HG02981 (cell line): ENCODE measurements at regions not wholly inside any gene's neighbourhood (a gene's known extent, or its start where the extent isn't known, plus 50 kb on each side); places are given as distances from the start of the nearest gene placed in this dataset.

Experiments used
- ATAC-seq: cut with Tn5 transposase; IDR thresholded peaks from one replicate; pipeline ENCODE4 v1.9.1; 2021; ENCODE audit warnings: mild to moderate bottlenecking, moderate library complexity; ENCODE audit not compliant: unreplicated experiment

DNA sequence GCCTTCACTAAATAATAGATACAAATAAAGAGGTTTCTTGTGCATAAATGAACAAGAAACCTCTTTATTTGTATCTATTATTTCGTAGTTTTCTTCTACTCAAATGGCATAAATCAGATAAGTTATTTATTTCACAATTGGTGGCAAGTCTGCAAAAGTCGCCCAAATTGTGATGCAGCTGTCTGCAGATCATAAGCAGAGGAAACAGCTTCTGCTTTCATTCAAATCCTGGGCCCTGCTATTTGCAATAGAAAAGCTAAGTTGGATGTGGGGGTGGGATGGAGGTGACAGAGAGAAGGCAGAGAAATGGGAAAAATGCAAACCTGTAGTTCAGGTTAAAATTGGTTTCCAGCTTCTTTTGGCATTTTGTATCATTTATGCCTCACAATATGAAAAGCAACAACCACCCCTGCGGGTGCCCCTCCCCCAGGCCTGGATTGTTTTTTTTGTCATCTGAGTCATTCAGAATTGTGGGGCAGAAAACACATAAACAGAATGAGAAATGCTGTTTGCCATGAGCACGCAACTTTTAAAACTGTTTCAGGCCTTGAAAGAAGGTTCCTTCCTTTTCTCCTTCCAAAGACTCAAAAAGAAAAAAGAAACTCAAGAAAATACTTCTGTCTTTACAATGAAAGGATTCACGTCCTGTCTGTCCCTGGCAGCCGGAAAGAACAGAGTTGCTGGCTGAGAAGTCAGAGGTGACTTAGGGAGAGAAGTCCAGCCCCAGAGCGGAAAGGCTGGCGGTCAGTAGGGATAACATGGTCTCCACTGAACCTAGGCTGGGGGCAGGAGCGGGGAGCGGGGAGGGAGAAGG, 132.9 kb downstream of the BAMBI start:
- ATAC-seq: no peak

DNA sequence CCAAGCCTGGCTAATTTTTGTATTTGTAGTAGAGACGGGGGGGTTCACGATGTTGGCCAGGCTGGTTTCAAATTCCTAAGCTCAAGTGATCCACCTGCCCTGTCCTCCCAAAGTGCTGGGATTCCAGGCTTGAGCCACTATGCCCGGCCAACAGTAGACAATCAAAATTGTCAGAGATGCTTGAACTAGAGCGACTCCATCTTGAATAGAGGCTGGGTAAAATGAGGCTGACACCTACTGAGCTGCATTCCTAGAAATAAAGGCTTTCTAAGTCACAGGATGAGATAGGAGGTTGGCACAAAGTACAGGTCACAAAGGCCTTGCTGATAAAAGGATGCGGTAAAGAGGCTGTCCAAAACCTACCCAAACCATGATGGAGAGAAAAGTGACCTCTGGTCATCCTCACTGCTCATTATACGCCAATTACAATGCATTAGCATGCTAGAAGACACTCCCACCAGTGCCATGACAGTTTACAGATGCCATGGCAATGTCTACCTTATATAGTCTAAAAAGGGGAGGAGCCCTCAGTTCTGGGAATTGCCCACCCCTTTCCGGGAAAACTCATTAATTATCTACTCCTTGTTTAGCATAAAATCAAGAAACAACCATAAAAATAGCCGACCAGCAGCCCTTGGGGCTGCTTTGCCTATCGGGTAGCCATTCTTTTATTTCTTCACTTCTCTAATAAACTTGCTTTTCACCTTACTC, 134.5 kb downstream of the BAMBI start:
- ATAC-seq: no peak

DNA sequence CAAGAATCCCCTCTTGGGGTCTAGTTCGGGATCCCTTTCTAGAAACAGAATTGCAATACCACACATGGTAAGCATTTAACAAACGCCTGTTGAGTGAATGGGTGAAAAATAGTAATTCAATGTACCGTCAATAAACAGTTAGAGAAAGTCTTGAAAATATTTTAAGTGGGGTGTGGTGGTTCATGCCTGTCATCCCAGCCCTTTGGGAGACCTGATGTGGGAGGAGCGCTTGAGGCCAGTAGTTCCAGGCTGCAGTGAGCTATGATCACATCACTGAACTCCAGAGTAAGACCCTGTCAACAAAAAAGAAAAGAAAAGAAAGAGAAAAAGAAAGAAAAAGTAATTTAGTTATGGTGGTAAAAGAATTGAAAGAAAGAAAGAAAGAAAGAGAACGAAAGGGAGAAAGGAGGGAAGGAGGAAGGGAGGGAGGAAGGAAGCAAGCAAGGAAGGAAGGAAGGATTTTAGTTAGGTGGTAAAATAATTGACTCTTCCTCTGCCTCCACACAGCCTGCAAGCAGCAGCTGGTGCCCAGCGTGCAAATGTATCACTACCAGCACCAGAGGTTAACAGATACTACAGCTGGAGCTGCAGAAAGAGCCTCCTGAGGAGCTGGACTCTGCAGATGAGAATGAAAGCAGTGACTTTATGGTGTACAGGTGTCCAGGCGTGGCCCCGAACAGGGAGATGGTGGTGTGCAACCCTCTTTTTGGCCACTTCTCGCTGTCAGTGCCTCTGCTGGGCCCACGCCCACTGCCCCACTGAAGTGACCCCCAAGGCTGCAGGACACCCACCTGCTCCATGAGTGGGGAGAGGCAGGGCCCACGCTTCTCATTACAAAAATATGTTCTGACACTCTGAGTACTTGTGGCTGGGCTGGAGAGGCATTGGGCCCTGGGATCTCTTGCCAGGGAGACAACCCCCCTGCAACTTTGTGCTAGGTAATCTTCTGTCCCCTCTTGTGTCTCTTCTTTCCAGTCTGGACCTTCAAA, 135.4 kb downstream of the BAMBI start:
- ATAC-seq: no peak

DNA sequence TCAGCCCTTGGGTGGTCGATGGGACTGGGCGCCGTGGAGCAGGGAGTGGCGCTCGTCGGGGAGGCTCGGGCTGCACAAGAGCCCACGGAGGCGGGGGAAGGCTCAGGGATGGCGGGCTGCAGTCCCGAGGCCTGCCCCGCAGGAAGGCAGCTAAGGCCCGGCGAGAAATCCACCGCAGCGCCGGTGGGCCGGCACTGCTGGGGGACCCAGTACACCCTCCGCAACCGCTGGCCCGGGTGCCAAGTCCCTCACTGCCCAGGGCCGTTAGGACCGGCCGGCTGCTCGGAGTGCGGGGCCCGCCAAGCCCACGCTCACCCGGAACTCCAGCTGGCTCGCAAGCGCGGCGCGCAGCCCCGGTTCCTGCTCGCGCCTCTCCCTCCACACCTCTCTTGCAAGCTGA, 138.4 kb downstream of the BAMBI start:
- no peak for ATAC-seq

DNA sequence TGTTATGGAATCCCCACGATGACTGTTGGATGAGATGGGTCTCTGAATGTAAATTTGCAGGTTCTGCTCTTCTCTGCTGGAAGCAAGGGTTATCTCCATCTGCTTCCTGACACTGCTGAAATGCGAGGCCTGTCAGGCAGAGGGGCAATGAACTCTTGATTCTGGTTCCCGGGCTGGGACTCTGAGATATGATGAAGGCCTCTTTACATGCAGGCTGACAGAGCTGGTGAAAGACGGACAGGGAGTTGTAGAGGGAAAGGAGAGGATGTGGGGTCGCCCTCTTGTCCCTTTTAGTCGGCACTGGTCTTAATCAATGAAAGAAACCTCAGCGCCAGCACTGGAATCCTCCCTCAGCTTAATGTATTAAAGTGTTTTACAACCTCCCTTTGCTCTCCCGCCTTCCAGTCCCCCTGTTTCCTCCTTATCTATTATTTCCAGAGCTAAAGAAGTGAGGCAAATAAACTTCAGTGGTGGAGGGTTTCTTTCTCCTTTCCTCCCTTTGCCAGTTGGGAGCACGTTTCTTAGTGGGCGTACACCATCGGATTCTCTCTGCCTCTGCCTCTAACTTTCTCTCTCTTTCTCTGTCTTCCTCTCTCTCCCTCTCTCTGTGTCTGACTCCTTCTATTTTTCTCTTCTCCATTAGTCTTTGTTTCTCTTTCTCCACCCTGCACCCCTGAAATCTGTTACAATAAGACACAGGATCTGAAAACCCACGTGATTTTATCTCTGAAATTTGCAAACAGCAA, 145.6 kb downstream of the BAMBI start:
- ATAC-seq: no peak

DNA sequence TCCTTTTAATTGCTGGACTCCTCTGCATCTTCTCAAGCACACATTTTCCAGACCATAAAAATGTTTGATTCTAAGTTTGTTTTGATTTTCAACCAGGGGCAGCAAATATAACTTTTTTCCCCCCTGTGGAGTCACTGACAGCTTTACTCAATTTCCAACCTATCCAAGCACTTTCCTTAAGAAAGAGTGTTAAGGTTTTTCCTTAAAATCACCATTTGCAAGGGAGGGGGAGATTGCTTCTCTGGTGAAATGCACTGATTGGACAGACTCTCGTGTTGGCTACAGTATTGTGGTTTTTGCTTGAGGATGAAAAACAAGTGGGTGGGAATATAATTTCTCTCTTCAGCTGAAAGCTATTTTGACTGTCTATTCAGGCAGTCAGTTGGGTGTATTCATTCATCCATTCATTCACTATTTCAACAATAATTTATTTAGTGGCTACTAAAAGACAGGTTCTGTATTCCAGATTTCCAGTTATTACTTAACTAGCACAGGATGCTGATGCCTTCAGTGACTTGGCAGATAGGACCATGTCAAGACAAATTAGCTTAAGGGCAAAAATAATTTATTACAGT, 146.3 kb downstream of the BAMBI start:
- no peak for ATAC-seq

DNA sequence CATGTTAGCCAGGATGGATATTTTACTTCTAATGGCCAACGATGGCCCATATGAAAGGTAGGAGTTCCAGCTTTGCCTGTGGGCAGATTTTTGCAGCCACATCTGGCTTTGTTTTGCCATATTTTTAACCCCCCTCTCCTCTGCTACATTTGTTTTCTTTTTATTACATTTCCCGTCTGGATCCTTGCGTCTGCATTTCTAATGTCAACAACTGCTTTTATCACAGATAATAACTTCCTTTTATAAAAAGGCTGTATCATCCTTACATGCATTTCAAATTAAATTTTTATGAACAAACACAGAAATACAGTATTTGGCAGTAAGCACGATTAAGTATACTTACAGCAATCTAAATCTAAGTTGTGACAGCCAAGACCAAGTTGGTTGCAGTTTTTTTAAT, 156.0 kb downstream of the BAMBI start:
- ATAC-seq: no peak

DNA sequence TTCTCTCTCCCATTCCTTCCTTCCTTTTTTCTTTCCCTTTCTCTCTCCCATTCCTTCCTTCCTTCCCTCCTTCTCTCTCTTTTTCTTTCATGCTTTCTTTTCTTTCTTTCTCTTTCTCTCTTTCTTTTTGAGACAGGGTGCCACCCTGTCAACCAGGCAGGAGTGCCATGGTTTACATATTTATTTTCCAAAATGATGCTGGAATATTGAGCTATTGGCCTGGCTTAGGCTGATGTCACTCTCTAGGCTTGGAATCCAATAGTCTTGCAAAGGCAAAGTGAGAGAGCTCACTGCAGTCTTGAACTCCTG, 159.1 kb downstream of the BAMBI start:
- no peak for ATAC-seq

DNA sequence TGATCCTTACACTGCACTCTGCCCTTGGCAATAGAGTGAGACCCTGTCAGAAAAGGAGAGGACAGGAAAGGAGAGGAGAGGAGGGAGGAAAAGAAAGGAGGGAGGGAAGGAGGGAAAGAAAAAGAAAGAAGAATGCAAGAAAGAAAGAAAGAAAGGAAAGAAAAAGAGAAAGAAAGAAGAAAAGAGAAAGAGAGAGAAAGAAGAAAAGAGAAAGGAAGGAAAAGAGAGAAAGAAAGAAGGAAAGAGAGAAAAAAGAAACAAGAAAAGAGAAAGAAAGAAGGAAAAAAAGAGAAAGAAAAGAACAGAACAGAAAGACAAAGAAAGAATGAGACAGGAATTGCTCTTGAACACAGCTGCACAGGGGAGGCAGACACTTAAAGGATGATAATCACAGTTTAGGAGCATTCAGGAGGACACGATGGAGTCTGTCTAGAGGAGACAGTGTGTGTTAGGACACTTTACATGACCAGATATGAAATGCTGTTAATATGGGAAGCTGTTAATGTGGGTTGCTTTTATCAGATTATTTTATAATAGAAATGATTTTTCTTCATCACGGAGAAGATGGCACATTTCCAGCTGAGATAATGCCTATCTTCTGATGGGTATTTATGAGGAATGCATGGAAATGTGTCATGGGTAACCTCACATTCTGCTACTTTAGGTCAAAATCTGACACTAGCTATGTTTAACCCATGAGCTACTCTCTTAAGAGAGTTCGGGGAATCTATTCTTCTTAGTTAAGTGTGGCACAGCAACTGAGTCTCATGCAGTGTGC, 160.5 kb downstream of the BAMBI start:
- ATAC-seq: no peak

DNA sequence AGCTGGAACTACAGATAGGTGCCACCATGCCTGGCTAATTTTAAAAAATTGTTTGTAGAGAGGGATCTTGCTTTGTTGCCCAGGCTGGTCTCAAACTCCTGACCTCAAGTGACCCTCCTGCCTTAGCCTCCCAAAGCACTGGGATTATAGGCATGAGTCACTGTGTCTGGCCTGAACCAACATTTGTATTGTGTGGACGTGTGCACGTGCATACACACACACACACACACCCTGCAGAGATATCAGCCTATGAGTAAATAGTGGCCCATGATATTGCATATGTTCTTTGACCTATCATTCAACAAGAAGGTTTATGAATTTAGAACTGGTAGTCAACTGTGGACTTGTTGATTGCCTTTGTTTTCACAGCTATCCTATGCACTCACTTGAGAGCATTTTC, 161.6 kb downstream of the BAMBI start:
- ATAC-seq: no peak

DNA sequence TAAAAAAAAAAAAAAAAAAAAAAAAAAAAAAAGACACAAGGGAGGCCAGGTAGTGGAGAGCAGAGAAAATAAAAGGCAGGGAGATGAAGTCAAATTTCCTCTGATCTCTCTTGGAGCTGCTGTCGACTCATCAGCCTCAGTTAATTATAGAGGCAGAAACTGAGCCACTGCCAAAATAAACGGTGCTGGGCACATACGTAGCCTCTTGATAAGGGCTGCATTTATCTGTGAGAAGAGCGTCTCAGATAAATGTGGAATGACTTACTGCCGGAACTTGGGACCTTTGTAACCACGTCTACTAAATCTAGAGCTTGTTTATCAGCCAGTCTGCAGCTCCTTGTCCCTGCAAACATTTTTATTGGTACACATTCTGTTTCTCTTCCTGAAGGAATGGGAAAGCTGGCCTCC, 162.3 kb downstream of the BAMBI start:
- ATAC-seq: no peak

DNA sequence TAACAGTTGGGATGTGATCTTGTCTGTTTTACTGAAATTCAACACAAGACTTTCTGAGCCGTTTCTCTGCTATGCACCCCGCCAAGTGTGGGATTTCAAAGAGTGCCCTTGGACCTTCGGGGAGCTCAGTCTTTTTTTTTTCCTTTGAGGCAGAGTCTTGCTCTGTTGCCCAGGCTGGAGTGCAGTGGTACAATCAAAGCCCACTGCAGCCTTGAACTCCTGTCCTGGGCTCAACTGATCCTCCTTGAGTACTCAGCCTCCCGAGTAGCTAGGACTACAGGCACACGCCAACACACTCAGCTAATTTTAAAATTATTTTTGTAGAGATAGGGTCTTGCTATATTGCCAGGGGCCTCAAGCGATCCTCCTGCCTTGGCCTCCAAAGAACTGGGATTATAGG, 162.9 kb downstream of the BAMBI start:
- ATAC-seq: no peak

DNA sequence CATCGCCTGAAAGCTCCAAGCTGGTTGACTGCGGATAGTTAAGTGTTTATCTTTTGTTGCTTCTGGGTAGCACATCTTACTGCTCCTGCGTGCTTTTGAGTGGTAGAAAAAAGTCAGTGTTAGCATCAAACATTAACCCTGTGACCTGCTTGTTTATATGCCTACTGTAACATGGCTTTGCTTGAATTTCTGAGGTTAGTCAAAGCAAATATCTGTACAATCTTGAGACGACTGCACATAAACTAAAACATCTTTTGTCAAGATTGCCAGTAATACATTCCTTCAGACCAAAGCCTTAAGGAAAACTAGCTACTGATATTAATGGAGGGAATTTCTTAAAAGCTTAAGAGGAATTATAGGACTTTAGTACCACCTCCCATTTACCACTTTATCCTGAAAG, 163.7 kb downstream of the BAMBI start:
- no peak for ATAC-seq

DNA sequence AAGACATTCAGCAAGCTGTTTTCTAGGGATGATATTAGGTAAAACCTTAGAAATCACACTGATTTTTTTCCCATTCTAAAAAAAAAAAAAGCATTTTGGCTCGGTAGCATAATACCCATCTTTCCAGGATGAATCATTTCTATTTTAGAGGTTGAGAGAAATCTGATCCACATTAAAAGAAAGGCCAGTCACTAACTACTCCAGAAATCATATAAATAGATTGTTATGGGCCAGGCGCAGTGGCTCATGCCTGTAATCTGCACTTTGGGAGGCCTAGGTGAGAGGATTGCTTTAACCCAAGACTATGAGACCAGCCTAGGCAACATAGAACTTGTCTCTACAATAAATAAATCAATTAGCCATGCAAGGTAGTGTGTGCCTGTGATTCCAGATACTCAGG, 164.3 kb downstream of the BAMBI start:
- no peak for ATAC-seq

DNA sequence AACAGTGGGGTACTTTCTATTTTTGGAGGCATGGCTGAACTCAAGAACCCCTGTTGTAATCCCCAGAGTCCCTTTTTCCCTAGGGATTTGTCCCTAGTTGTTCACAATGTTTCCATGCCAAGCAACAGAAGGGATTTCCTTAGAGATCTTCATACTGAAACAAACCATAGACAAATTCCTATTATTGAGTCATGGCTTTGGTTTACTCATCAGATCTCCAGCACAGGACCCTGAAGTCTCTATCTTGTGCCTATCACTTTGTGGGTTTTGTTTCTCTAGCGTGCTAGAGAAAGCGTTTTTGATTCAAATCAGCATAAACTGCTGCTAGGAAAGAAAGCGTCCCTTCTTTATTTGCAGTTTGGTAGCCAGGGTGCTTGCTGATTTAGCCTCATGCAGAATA, 165.0 kb downstream of the BAMBI start:
- ATAC-seq: no peak

DNA sequence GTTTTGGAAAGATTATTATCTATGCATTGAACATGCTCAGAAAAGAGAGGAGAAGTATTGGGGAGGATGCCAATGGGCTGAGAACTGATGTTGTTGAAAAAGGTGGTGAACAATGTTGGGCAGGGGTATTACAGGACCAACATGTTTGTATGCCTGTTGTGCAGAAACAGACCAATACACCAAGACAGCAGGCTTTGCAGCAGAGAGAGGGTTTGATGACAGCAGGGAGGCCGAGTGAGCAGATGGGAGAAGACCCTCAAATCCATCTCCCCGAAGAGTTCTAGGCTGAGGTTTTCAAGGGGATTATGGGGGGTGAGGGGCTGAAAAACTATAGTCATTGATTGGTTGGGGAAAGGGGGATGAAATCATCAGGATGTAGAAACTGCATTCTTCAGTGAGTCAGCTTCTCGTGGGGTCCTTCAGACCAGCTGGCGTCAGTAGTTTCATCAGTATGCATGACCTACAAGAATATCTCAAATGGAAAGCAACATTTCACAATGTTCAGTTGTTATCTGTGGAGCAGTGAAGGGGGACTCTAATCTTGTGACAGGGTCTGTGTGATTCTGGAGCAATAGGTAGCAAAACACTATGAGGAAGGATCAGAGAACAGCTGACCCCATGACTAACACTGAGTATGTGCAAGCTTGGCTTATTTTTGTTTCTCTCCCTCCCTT, 167.8 kb downstream of the BAMBI start:
- ATAC-seq: no peak

DNA sequence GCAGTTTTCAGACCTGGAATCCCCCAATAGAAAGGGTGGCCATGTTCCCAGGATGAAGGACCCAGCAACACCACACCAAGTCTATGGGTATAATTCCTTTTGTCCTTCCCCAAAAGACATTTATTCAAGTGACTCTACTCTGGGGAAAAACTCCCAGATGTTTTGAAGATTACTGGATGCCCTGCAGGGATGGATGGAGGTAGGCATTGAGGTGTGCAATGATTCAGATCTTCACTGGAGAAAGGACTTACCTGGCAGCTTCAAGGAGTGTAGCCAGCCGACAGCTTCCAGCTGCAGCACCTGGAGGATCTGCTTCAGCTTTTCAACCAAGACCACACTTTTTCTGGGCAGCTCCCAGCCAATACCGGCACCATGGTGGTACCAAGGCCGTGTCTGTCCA, 172.0 kb downstream of the BAMBI start:
- ATAC-seq: no peak

DNA sequence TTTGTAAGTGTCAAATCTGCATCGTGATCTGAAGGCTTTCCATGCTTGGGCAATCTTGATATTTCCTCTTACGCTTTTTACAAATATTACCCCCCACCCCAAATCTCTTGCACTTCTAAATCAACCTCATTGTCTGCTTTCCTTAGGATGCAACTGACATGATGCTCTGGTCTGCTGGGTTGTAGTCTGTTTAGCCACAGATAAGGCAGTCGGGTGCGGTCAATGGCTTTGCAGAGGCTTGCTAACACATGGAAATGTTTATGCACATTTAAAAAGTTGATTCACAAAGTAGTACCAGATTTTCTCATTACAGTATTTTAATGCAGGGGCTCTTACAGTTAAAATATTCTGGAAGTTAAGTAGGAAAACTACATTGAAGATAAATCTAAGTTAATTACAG, 172.5 kb downstream of the BAMBI start:
- ATAC-seq: no peak

DNA sequence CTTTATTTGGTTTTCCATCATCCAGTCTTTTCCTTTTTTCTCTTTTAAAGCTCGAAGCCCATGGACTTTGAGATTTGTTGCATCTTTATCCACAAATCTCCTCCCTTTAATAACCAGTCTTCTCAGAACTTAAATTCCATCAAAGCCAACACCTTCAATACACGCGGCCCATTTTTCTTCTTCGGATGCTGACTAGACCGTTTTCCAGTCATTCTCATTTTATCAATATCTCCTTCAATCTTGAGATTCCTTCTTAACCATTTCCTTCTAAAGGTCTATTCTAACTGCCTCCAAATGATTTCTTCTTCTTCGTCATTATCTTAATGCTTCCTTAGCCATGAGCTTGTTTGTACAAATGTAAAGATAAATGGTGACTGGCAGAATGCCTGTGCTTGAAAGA, 173.5 kb downstream of the BAMBI start:
- ATAC-seq: no peak
